ENCODE measurements at regions not wholly inside any gene's neighbourhood (a gene's known extent, or its start where the extent isn't known, plus 50 kb on each side); places are given as distances from the start of the nearest gene placed in this dataset.

DNA sequence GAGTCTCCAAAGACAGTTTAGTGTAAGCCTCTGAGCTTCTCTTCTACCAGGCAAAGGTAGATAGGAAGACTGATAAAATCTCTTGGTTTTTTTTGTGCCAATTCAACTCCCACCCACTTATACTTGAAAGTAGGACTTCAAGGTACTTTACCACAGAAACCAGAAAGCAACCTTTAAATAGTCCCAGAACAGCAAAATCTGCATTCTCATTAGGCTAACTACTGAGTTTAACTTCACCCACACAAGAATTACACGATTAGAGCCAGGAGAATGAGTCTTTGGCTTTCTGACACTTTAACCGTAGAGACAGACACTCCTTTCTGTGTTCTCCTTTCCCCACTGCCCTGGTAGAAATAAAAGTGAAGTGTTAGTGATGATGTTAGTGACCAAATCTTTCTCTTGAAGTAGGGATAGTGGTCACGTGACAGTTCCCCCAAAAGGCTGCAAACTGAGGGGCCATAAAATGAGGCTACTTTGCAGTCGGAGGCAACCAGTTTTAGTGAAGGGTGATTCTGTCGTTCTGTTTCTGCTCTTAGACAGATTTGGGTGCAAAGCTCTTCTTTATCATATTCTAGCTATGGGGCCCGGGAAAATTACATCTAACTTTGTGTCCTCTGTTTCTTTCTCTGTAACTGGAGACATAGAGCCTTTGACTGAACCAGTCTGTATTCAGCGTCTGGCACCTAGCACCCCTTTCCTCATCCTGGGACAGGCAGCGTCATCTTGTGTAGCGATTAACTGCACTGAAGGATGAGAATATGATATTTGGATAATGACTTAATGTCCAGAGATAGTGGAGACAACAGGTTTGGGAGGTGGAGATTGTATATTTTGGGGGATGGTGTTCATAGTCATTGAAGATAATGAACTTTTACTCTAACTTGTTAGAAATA is 206.4 kb upstream of the CITED2 start:
- TF ChIP-seq POLR2A (IDR thresholded peaks at IDR 0.05): no peak
- TF ChIP-seq, protein P1, sequence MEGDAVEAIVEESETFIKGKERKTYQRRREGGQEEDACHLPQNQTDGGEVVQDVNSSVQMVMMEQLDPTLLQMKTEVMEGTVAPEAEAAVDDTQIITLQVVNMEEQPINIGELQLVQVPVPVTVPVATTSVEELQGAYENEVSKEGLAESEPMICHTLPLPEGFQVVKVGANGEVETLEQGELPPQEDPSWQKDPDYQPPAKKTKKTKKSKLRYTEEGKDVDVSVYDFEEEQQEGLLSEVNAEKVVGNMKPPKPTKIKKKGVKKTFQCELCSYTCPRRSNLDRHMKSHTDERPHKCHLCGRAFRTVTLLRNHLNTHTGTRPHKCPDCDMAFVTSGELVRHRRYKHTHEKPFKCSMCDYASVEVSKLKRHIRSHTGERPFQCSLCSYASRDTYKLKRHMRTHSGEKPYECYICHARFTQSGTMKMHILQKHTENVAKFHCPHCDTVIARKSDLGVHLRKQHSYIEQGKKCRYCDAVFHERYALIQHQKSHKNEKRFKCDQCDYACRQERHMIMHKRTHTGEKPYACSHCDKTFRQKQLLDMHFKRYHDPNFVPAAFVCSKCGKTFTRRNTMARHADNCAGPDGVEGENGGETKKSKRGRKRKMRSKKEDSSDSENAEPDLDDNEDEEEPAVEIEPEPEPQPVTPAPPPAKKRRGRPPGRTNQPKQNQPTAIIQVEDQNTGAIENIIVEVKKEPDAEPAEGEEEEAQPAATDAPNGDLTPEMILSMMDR (IDR thresholded peaks at IDR 0.05 in 4 of 5, conservative IDR thresholded peaks at IDR 0.05 in 1 of 5): no peak
